ENCODE measurements at regions not wholly inside any gene's neighbourhood (a gene's known extent, or its start where the extent isn't known, plus 50 kb on each side); places are given as distances from the start of the nearest gene placed in this dataset. TPM values are rescaled to one million over a fixed set of nuclear protein-coding genes. Genes with fewer than 3 reads are reported as not detected.

GRCh38 chr9:88938189-88938588, 53.1 kb upstream of the S1PR3 start (continued):
- no peak for TF ChIP-seq RAD21 (IDR thresholded peaks at IDR 0.05 in 1 of 2, conservative IDR thresholded peaks at IDR 0.05 in 1 of 2; ENCODE audit: low read depth in 2 of 2, low read length in 2 of 2)
- TF ChIP-seq FOSL1 (IDR thresholded peaks at IDR 0.05; ENCODE audit: insufficient read depth, low read depth, low read length), result no peak
- TF ChIP-seq SP4 (IDR thresholded peaks at IDR 0.05; ENCODE audit: low read length), result no peak
- TF ChIP-seq SP2 (IDR thresholded peaks at IDR 0.05; ENCODE audit: low read length), result no peak

Small RNAs in the stretch of these regions (microRNA-seq; reads per million reads assigned to microRNA genes)
- gene MIR4289 (ENCODE audit: borderline microRNAs expressed in 2 of 2, borderline number of aligned reads in 2 of 2, borderline replicate concordance in 1 of 2), result 0 reads per million in 2 experiments

Small RNAs in the stretch of these regions (small RNA-seq; reads per million reads assigned to genes)
- gene MIR4289 (ENCODE audit: insufficient read depth), result not detected

All from H1 (cell line).